Midbrain (tissue), 1 donor: ENCODE measurements at regions not wholly inside any gene's neighbourhood (a gene's known extent, or its start where the extent isn't known, plus 50 kb on each side); places are given as distances from the start of the nearest gene placed in this dataset.

Experiments used
- DNase-seq: peaks from one replicate; lab custom pipeline; 2025; lab: John Stamatoyannopoulos, UW

GRCh38 chr22:27420195-27420816 lies 381.2 kb downstream of the MN1 start:
- no peak for DNase-seq

DNA sequence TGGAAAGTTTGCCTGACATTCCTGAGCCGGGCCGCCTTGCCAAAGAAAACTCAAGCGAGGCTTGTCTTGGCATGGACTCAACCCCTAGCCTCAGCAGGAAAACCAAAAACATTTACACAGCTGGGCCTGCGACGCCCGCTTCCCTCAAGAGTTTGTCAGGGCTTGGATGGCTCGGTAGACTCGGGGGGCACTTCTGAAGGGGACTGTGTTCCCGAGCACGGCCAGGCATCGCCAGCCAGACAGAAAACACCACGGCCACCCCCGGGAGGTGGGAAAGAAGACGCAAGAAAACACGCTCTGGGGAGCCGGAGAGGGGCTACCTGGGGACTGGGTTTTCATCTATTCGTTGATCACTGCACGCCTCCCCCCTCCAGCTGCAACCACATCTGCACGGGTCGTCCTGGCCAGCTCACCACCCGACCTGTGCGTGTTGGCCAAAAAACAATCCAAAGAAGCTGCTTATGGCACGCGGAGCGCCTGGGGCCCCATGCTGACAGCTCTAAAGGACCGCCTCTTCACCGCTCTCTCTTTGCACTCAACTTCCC lies 380.7 kb downstream of the MN1 start:
- DNase-seq = peak; percentile 39

DNA sequence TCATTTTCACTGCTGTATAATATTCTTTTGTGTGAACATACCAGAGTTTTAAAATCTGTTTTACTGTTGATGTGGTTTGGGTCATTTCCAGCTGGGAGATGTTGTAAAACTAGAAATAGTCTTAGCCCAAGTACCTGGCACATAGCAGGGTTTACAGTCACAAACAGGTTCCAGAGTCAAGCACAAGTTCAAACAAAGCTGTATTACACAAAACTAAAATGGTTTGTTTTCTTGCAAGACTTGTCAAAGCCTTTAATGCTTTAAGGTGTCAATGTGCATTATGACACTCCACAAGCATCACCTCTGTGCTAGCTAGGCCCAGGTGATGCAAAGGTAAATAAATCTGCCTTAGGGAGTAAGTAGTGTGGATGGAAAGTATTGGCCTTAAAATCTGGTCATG lies 379.1 kb downstream of the MN1 start:
- no peak for DNase-seq

- DNase-seq = no peak
These were observed 377.2 kb downstream of the MN1 start for GRCh38 chr22:27424319-27424718.

DNA sequence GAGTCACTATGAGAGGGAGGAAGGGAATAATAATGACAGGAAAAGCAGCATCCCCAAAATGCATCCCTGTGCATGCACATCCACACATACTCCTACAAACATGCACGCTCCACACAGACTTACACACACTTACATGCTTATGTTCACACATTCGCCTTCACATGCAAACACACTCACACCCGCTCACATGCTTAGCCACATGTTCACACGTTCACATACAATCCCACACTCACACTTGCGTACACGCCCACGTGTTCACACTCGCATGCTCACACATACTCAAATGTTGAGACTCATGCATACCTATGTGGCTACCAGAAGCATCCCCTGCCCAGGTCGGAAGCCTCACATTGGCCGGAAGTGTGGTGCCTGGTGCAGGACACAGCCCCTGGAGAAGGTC lies 372.1 kb downstream of the MN1 start:
- DNase-seq = no peak

- DNase-seq = no peak
These were observed 370.5 kb downstream of the MN1 start for GRCh38 chr22:27431081-27431480.

- no peak for DNase-seq
These were observed 369.7 kb downstream of the MN1 start for GRCh38 chr22:27431896-27432295.

- no peak for DNase-seq
These were observed 368.5 kb downstream of the MN1 start for GRCh38 chr22:27433099-27433498.

GRCh38 chr22:27433585-27434190 lies 367.9 kb downstream of the MN1 start:
- DNase-seq = no peak

DNA sequence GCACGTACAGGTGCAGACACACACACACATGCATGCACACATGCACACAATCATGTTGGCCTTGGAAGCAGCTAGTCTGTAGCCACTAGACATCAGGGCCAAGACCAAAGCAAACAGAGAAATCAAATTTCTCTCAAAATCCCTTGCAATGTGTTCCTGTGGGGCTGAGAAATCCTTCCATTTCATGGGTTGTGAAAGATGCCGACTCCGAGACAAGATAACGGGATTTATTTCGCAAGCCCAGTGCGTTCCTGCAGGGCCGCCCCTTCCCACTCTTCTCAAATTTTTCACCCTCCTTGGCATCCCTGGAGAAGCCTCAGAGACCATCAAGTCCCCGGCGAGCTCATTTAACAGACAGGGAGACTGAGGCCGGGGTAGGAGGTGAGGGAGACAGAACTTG lies 366.7 kb downstream of the MN1 start:
- DNase-seq = no peak

- DNase-seq = no peak
These were observed 365.5 kb downstream of the MN1 start for GRCh38 chr22:27435844-27436576.

- DNase-seq = no peak
These were observed 365.0 kb downstream of the MN1 start for GRCh38 chr22:27436591-27436990.

- no peak for DNase-seq
These were observed 364.0 kb downstream of the MN1 start for GRCh38 chr22:27437570-27437969.

DNA sequence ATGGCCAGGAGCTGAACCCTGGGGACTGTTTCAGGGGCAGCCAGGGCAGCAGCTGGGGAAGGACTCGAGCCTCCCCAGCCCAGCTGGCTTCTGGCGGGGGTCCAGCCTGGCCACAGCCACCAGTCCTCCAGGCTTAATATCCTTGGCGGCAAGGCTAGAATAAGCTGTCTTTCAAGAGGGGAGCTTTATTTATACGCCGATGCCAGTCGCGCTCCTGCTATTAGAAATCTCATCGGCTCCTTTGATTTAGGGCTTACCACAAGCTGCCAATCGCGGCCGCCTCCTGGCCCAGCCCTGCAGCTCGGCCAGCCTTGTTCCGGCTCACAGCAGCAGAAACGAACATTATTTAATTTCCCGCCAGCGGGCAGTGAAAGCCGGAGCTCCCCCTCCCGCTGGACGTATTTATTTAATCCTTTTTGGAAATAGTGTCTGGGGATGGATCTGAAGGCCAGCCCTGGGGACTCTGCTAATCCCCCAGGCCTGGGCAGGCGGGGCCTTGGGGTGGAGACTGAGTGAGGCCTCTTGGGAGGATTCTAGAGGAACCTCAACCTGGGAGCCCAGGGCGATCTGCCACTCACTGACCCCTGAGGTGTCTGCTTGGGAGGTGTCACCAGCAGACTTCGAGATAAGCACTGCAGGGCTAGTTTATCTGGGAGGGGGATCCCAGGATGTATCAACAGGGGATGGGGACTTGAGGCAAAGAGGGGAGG lies 363.1 kb downstream of the MN1 start:
- DNase-seq = peak; percentile 48

DNA sequence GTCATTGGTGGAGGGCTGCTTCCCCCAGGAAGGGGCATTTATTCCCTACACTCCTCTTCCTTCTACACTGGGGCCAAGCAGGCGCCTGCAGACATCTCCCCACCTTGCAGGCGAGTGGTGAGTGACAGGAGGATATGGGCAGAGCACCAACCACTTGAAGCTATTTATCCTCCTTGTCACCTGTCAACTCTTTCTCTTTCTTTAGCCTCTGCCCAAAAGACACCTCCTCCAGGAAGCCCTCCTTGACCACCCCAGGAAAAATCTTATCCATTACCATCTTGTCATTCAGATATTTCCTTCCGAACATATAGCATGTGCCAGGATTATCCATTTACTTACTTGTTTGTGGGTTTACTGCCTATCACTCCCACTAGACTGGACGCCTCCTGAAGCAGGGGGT lies 362.4 kb downstream of the MN1 start:
- DNase-seq = no peak

DNA sequence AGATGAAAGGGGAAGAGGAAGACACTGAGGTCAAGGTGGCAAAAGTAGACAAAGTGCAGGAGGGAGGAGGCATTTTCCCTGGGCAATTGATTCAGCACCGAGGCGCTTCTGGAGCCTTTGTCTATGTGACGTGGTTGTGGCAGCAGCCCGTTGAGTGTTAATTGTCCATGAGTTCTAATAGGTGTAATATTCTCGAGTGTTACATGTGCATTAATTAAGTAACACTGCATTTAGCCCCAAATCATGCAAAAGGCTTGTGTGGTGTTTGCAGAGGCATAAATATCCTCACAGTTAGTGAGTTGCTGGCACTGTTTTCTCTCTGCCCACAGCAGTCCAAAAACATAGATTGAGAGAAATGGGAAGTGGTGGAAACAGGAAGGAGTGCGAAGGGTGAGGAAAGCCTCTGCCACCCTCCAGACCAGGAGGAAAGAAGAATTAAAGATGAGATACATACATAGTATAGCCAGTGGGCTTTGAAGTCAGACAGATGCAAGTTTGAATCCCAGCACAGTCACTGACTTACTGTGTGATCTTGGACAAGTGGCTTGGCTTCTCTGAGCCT lies 361.2 kb downstream of the MN1 start:
- DNase-seq = no peak

DNA sequence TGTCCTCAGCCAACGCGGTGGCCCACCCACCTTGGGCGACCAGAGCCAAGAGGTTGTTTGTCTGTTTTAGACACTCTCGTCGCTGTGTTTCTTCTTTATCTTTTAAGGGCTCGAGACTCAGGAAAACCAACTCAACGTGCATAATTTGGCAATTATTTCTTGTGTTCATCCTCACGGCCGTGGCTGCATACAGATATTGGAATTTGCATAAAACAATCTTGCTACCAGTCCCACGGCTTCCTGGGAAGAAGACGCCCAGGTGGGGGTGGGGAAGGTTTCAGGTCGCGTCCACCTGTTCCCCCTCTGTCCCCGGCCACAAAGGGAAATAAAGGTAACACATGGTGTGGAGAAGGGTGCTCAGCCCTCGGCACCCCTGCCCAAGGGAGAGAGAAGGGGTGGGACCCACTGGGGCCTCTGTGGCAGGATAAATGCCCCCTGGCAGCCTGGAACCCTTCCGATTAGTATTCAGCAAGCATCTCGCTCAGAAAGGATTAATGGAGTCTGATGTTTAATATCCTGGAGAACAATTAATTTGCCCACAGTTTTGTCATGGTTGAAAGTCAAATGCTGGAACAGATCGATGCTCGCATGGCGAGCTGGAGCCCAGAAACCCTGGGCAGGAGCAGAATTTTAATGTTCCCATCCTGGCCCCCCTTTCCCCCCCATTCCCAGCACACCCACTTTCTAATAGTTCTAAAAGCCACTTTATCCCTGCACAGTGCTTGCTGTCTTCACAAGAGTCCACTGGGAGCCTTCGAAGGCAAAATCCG lies 359.7 kb downstream of the MN1 start:
- no peak for DNase-seq

DNA sequence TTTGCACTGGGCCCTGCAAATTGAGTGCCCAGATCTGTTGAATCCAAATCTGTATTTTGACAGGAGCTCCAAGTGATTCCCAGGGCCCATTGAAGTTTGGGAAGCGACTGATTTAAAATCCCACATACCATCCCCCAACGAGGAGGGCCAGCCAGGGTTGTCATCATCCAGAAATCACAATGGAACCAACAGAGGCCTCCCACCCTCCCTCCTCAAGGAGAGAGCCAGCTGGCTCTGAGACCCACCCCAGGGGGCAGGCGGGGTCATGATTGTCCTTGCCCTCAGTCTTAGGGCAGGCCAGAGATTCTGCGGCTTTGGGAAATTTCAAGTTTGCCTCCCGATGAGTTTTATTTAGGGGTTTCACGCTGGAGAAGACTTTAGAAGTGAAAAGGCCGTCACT lies 358.2 kb downstream of the MN1 start:
- DNase-seq = no peak

GRCh38 chr22:27445881-27446280 lies 355.7 kb downstream of the MN1 start:
- DNase-seq = no peak

DNA sequence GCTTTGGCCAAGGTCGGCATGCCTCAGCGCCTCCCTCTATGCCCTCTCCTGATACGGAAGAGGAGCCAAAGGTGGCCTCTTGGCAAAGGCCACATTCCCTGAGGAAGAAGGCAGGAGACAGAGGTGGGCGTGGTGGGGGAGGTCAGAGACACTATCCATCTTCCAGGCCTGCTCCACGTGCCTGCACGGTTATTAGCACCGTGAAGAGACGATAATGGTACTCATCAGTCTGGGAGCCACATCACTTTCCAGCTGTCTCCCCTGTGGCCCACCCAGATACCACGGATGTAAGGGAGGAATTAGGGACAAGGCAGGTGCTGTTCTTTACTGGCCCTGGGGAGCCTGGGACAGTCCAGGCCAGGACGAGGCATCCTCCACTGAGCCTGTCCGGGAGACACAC lies 354.3 kb downstream of the MN1 start:
- DNase-seq = no peak

- DNase-seq = no peak
These were observed 351.1 kb downstream of the MN1 start for GRCh38 chr22:27450448-27450847.
